Medulla oblongata (tissue), 1 donor: ENCODE measurements at regions not wholly inside any gene's neighbourhood (a gene's known extent, or its start where the extent isn't known, plus 50 kb on each side); places are given as distances from the start of the nearest gene placed in this dataset.

Source experiments
- DNase-seq: peaks from one replicate; pipeline ENCODE4 v3.0.0-alpha.2; 2015; ENCODE audit errors: extremely low spot score

- no peak for DNase-seq
These were observed 683.1 kb downstream of the DIAPH3 start for GRCh38 chr13:59480396-59481259.

- DNase-seq: no peak
These were observed 680.1 kb downstream of the DIAPH3 start for GRCh38 chr13:59483501-59484145.

GRCh38 chr13:59487883-59488282 is 675.8 kb downstream of the DIAPH3 start:
- DNase-seq: no peak

GRCh38 chr13:59488436-59488835 is 675.3 kb downstream of the DIAPH3 start:
- DNase-seq: no peak

- DNase-seq: no peak
These were observed 673.1 kb downstream of the DIAPH3 start for GRCh38 chr13:59490651-59491050.

GRCh38 chr13:59492030-59492636 is 671.6 kb downstream of the DIAPH3 start:
- no peak for DNase-seq

- DNase-seq: no peak
These were observed 670.2 kb downstream of the DIAPH3 start for GRCh38 chr13:59493436-59493965.

GRCh38 chr13:59494151-59494550 is 669.6 kb downstream of the DIAPH3 start:
- no peak for DNase-seq

GRCh38 chr13:59494560-59494970 is 669.2 kb downstream of the DIAPH3 start:
- no peak for DNase-seq

- no peak for DNase-seq
These were observed 668.4 kb downstream of the DIAPH3 start for GRCh38 chr13:59495299-59495698.

- no peak for DNase-seq
These were observed 667.7 kb downstream of the DIAPH3 start for GRCh38 chr13:59495936-59496512.

GRCh38 chr13:59497621-59498247 is 666.0 kb downstream of the DIAPH3 start:
- no peak for DNase-seq

- DNase-seq: no peak
These were observed 662.7 kb downstream of the DIAPH3 start for GRCh38 chr13:59501004-59501403.

- no peak for DNase-seq
These were observed 659.3 kb downstream of the DIAPH3 start for GRCh38 chr13:59504407-59504806.

GRCh38 chr13:59510386-59510785 is 653.3 kb downstream of the DIAPH3 start:
- no peak for DNase-seq

- no peak for DNase-seq
These were observed 650.0 kb downstream of the DIAPH3 start for GRCh38 chr13:59513686-59514085.

- DNase-seq: no peak
These were observed 649.4 kb downstream of the DIAPH3 start for GRCh38 chr13:59514316-59514715.

GRCh38 chr13:59519819-59520218 is 643.9 kb downstream of the DIAPH3 start:
- DNase-seq: no peak

GRCh38 chr13:59521549-59521948 is 642.2 kb downstream of the DIAPH3 start:
- DNase-seq: no peak

- DNase-seq: no peak
These were observed 641.1 kb downstream of the DIAPH3 start for GRCh38 chr13:59522652-59523051.

- no peak for DNase-seq
These were observed 636.2 kb downstream of the DIAPH3 start for GRCh38 chr13:59527500-59527899.
